Neural progenitor cell (in vitro differentiated cells): ENCODE measurements at regions not wholly inside any gene's neighbourhood (a gene's known extent, or its start where the extent isn't known, plus 50 kb on each side); places are given as distances from the start of the nearest gene placed in this dataset.

ENCODE experiments used
- DNase-seq: peaks from one replicate; pipeline ENCODE4 v3.0.0-alpha.2; 2016; ENCODE audit warnings: low spot score
- H2AFZ ChIP-seq: fragments of 200-600 bp; sonication (generic); replicated peaks from 2 replicates; pipeline ENCODE4 v1.6.1; 2016; ENCODE audit warnings: antibody characterized with exemption
- H3F3A ChIP-seq: fragments of 200-600 bp; sonication (generic); 2 replicates; pipeline ENCODE4 v1.6.1; 2016; ENCODE audit warnings: antibody characterized with exemption, low read depth
- H3K27ac ChIP-seq: fragments of 200-600 bp; sonication (generic); 2 replicates; pipeline ENCODE4 v1.5.1; 2016; ENCODE audit warnings: mild to moderate bottlenecking
- H3K27me3 ChIP-seq: fragments of 200-600 bp; sonication (generic); 2 replicates; pipeline ENCODE4 v1.6.1; 2016; ENCODE audit warnings: mild to moderate bottlenecking, moderate library complexity
- H3K36me3 ChIP-seq: fragments of 200-600 bp; sonication (generic); 2 replicates; pipeline ENCODE4 v1.5.1; 2016
- H3K4me1 ChIP-seq: fragments of 200-600 bp; sonication (generic); 2 replicates; pipeline ENCODE4 v1.6.1; 2016; ENCODE audit warnings: mixed run types
- H3K4me2 ChIP-seq: fragments of 200-600 bp; sonication (generic); 2 replicates; pipeline ENCODE4 v1.6.1; 2016
- H3K4me3 ChIP-seq: fragments of 200-600 bp; sonication (generic); 2 replicates; pipeline ENCODE4 v1.5.1; 2016
- H3K79me2 ChIP-seq: fragments of 200-600 bp; sonication (generic); 2 replicates; pipeline ENCODE4 v1.6.1; 2016; ENCODE audit warnings: low read depth
- H3K9ac ChIP-seq: fragments of 200-600 bp; sonication (generic); 2 replicates; pipeline ENCODE4 v1.6.1; 2016
- H3K9me3 ChIP-seq: fragments of 200-600 bp; sonication (generic); 2 replicates; pipeline ENCODE4 v1.5.1; 2016; ENCODE audit warnings: low read depth
- H4K20me1 ChIP-seq: fragments of 200-600 bp; sonication (generic); 2 replicates; pipeline ENCODE4 v1.6.1; 2016; ENCODE audit warnings: low read depth
- H3K27ac Mint-ChIP-seq: 3 replicates; pipeline ENCODE4 v1.8.0; 2021; ENCODE audit warnings: mixed read lengths
- H3K27me3 Mint-ChIP-seq: 2 replicates; pipeline ENCODE4 v1.8.0; 2022; ENCODE audit warnings: low read depth, mild to moderate bottlenecking, inconsistent platforms, moderate library complexity, mixed read lengths; ENCODE audit not compliant: insufficient read depth
- H3K36me3 Mint-ChIP-seq: 3 replicates; pipeline ENCODE4 v1.8.0; 2021; ENCODE audit warnings: mixed read lengths
- H3K4me1 Mint-ChIP-seq: 3 replicates; pipeline ENCODE4 v1.8.0; 2021; ENCODE audit warnings: mixed read lengths
- H3K4me3 Mint-ChIP-seq: 3 replicates; pipeline ENCODE4 v1.8.0; 2021; ENCODE audit warnings: mild to moderate bottlenecking, moderate library complexity, mixed read lengths
- H3K9me3 Mint-ChIP-seq: 3 replicates; pipeline ENCODE4 v1.8.0; 2020; ENCODE audit warnings: mixed read lengths
- EZH2 ChIP-seq: fragments of 200-600 bp; sonication (generic); IDR thresholded peaks from 2 replicates; pipeline ENCODE4 v1.6.1; 2017; ENCODE audit warnings: antibody characterized with exemption, mild to moderate bottlenecking, moderate library complexity
- EZH2phosphoT487 ChIP-seq: fragments of 200-600 bp; sonication (generic); IDR thresholded peaks from 2 replicates; pipeline ENCODE4 v1.6.1; 2017; ENCODE audit warnings: antibody characterized with exemption
- TF ChIP-seq, protein P1 (sequence below): fragments of 200-600 bp; sonication (generic); IDR thresholded peaks from 2 replicates; pipeline ENCODE4 v1.5.1; 2017; ENCODE audit warnings: antibody characterized with exemption, mild to moderate bottlenecking

DNA sequence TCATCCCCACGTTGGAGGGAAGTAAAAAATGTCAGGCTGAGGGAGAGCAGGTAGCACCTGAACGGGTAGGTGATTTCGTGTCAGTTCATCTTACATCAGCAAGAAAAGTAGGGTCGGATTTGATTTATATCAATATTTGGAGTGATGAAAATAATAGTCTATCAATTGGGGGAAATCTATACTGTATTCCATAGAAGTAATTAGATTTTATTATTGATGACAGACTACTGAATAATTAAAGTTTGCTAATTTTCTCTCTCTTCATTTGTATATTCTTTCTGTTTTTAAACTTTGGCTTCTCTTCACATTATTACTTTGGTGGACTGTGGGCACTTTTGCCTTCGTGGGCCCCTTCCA, 78.4 kb downstream of the OLIG3 start:
- no peak overlapping the region for H3K4me2 ChIP-seq
- H3K27me3 Mint-ChIP-seq = peaks cover 2% of the 10 kb centered on the region
- TF ChIP-seq, protein P1, sequence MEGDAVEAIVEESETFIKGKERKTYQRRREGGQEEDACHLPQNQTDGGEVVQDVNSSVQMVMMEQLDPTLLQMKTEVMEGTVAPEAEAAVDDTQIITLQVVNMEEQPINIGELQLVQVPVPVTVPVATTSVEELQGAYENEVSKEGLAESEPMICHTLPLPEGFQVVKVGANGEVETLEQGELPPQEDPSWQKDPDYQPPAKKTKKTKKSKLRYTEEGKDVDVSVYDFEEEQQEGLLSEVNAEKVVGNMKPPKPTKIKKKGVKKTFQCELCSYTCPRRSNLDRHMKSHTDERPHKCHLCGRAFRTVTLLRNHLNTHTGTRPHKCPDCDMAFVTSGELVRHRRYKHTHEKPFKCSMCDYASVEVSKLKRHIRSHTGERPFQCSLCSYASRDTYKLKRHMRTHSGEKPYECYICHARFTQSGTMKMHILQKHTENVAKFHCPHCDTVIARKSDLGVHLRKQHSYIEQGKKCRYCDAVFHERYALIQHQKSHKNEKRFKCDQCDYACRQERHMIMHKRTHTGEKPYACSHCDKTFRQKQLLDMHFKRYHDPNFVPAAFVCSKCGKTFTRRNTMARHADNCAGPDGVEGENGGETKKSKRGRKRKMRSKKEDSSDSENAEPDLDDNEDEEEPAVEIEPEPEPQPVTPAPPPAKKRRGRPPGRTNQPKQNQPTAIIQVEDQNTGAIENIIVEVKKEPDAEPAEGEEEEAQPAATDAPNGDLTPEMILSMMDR = no peak
- TF ChIP-seq EZH2 = peak; percentile 3

DNA sequence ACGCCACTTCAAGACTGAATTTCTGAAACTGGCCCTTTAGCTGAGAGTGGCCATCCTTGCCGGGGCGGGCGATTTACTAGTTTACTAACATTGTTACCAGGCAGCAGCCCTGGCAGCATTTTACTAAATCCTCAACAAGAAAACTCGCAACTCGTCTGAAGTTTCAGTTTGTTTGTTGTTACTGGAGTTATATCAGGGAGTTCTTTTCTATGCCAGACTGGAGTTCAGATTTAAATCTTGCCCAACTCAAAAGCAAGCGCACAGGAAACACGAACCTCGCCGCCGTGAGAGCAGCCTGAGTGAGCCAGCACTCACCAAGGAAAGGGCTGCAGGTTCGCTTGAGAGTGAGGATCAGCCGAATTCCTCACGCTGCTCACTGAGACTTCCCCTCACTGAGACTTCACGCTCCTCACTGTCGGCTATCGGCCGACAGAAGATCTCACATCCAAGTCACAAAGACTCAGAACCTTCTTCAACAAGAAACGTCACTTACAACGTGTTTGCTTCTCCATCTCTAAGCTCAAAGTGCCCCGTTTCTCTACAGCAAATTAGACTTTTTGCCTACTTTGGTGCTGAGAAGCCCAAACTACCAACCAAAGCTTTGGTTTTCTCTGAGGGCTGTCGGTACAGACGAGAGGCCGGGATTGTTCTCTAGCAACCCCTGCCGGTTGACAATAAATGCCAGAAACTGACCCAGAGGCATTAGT, 78.9 kb downstream of the OLIG3 start:
- Histone ChIP-seq H3F3A (no peaks in the 10 kb centered on the region), H3K4me2 (peak overlapping the region; percentile 73), H3K4me1 (peaks cover 36% of the 10 kb centered on the region), H2AFZ (peak overlapping the region; percentile 96), H3K4me3 (peak overlapping the region; percentile 44), H3K36me3 (no peaks in the 10 kb centered on the region), H3K9ac (no peak overlapping the region), H3K9me3 (no peaks in the 10 kb centered on the region), H4K20me1 (no peaks in the 10 kb centered on the region), H3K27me3 (peaks cover 7% of the 10 kb centered on the region), H3K27ac (no peak overlapping the region), H3K79me2 (no peaks in the 10 kb centered on the region)
- Mint-ChIP-seq H3K9me3 (peaks cover 3% of the 10 kb centered on the region), H3K27ac (peak overlapping the region; percentile 70), H3K4me3 (peak overlapping the region; percentile 65), H3K27me3 (peaks cover 2% of the 10 kb centered on the region), H3K4me1 (peaks cover 66% of the 10 kb centered on the region), H3K36me3 (no peaks in the 10 kb centered on the region)
- DNase-seq = peak; percentile 82
- TF ChIP-seq EZH2 (peak; percentile 44), EZH2phosphoT487 (no peak)
- TF ChIP-seq, protein P1 = peak; percentile 72

More for the DNA sequence above, 78.4 kb downstream of the OLIG3 start:
- H2AFZ ChIP-seq = no peak overlapping the region
- no peaks in the 10 kb centered on the region for H4K20me1 ChIP-seq
- H3K79me2 ChIP-seq = no peaks in the 10 kb centered on the region
- H3K27me3 ChIP-seq = peaks cover 7% of the 10 kb centered on the region
- peaks cover 36% of the 10 kb centered on the region for H3K4me1 ChIP-seq
- Mint-ChIP-seq H3K4me1 (peaks cover 66% of the 10 kb centered on the region), H3K36me3 (no peaks in the 10 kb centered on the region), H3K4me3 (peak overlapping the region; percentile 65), H3K9me3 (peaks cover 3% of the 10 kb centered on the region), H3K27ac (peak overlapping the region; percentile 70)
- no peak overlapping the region for H3K27ac ChIP-seq
- H3K9ac ChIP-seq = no peak overlapping the region
- no peaks in the 10 kb centered on the region for H3K9me3 ChIP-seq
- no peak overlapping the region for H3K4me3 ChIP-seq
- no peak for DNase-seq
- no peaks in the 10 kb centered on the region for H3K36me3 ChIP-seq
- H3F3A ChIP-seq = no peaks in the 10 kb centered on the region

DNA sequence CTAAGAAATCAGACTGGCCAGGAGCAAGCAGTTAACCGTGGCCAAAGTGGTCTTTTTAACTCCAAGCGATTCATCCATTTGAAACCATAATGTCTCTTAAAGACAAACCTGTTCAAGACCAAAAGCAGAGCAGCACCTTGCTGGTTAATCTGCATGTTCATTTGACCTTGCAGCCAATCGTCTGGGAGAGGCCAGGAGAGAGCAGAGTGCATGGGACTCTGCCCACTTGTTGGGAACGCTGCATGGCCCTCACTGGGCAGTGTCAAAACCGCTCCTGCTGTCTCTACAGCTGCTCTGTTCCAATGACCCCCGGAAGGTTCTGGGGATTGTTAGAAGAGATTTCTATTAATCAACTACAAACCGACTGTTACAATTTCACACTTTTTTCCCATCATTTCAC, 79.6 kb downstream of the OLIG3 start:
- Histone ChIP-seq H3K9me3 (no peaks in the 10 kb centered on the region), H2AFZ (no peak overlapping the region), H3K27ac (no peak overlapping the region), H3K4me3 (peak overlapping the region; percentile 44), H3K4me2 (peak overlapping the region; percentile 73), H4K20me1 (no peaks in the 10 kb centered on the region), H3K27me3 (peaks cover 7% of the 10 kb centered on the region), H3K79me2 (no peaks in the 10 kb centered on the region), H3K9ac (no peak overlapping the region), H3K4me1 (peaks cover 36% of the 10 kb centered on the region), H3F3A (no peaks in the 10 kb centered on the region), H3K36me3 (no peaks in the 10 kb centered on the region)
- peak overlapping the region; percentile 70 for H3K27ac Mint-ChIP-seq
- peaks cover 2% of the 10 kb centered on the region for H3K9me3 Mint-ChIP-seq
- H3K4me1 Mint-ChIP-seq = peaks cover 66% of the 10 kb centered on the region
- DNase-seq = peak; percentile 16
- H3K27me3 Mint-ChIP-seq = peaks cover 2% of the 10 kb centered on the region
- H3K4me3 Mint-ChIP-seq = peak overlapping the region; percentile 65
- H3K36me3 Mint-ChIP-seq = no peaks in the 10 kb centered on the region
- no peak for TF ChIP-seq EZH2
- TF ChIP-seq EZH2phosphoT487 = no peak
- TF ChIP-seq, protein P1 = no peak
